Endodermal cell (in vitro differentiated cells): ENCODE measurements at regions not wholly inside any gene's neighbourhood (a gene's known extent, or its start where the extent isn't known, plus 50 kb on each side); places are given as distances from the start of the nearest gene placed in this dataset.
A peak's percentile ranks its signal among the peaks of the same experiment; 100 is the strongest.

ENCODE experiments used
- DNase-seq: peaks from one replicate; pipeline ENCODE4 v3.0.0-alpha.2; 2017
- H3K27ac ChIP-seq: 2 replicates; pipeline ENCODE4 v1.5.1; 2013; ENCODE audit warnings: mild to moderate bottlenecking, low read depth, low read length, moderate library complexity
- H3K27me3 ChIP-seq: 2 replicates; pipeline ENCODE4 v1.6.1; 2013; ENCODE audit warnings: mild to moderate bottlenecking, low read length, moderate library complexity; ENCODE audit not compliant: insufficient read depth, control insufficient read depth, poor library complexity, severe bottlenecking
- H3K36me3 ChIP-seq: 2 replicates; pipeline ENCODE4 v1.7.0; 2013; ENCODE audit warnings: mild to moderate bottlenecking, low read length, moderate library complexity; ENCODE audit not compliant: control insufficient read depth, insufficient read depth
- H3K4me1 ChIP-seq: one replicate; pipeline ENCODE4 v1.7.0; 2013; ENCODE audit warnings: low read length; ENCODE audit not compliant: control insufficient read depth, insufficient read depth
- H3K4me3 ChIP-seq: 2 replicates; pipeline ENCODE4 v1.5.1; 2013; ENCODE audit warnings: mild to moderate bottlenecking, low read length, moderate library complexity
- H3K9ac ChIP-seq: 2 replicates; pipeline ENCODE4 v1.6.1; 2013; ENCODE audit warnings: mild to moderate bottlenecking, low read length, moderate library complexity; ENCODE audit not compliant: poor library complexity, severe bottlenecking; ENCODE audit errors: extremely low read depth
- H3K9me3 ChIP-seq: 2 replicates; pipeline ENCODE4 v1.6.1; 2013; ENCODE audit warnings: mild to moderate bottlenecking, low read length, moderate library complexity; ENCODE audit not compliant: control insufficient read depth
- H3K27ac Mint-ChIP-seq: 2 replicates; pipeline ENCODE4 v1.8.0; 2020; ENCODE audit warnings: mixed read lengths
- H3K27me3 Mint-ChIP-seq: 2 replicates; pipeline ENCODE4 v1.8.0; 2021; ENCODE audit warnings: mild to moderate bottlenecking, mixed read lengths; ENCODE audit not compliant: insufficient read depth
- H3K36me3 Mint-ChIP-seq: 2 replicates; pipeline ENCODE4 v1.8.0; 2020; ENCODE audit warnings: low read depth, mixed read lengths
- H3K4me1 Mint-ChIP-seq: 2 replicates; pipeline ENCODE4 v1.8.0; 2020; ENCODE audit warnings: mixed read lengths
- H3K4me3 Mint-ChIP-seq: 2 replicates; pipeline ENCODE4 v1.8.0; 2020; ENCODE audit warnings: mild to moderate bottlenecking, moderate library complexity, mixed read lengths
- H3K9me3 Mint-ChIP-seq: 2 replicates; pipeline ENCODE4 v1.8.0; 2020; ENCODE audit warnings: mild to moderate bottlenecking, mixed read lengths
- WGBS, 2 experiments: methylation state at CpG; one replicate each; pipeline versions ENCODE4 v1.1.5 to v1.1.7; 2013; ENCODE audit warnings: missing lambda C conversion rate in 2 of 2, mixed read lengths in 1 of 2; ENCODE audit not compliant: insufficient coverage in 1 of 2, insufficient read length in 1 of 2; 5-methylcytosine and 5-hydroxymethylcytosine counted together
- TF ChIP-seq, protein P1 (sequence below): fragments of 200-600 bp; sonication (generic); conservative IDR thresholded peaks from 2 replicates; pipeline ENCODE4 v1.5.0; 2021; ENCODE audit warnings: antibody characterized with exemption, mild to moderate bottlenecking

GRCh38 chr5:121758615-121759014 lies 93.1 kb upstream of the FTMT start:
- peak; percentile 79 for DNase-seq
- no peak overlapping the region for H3K27ac Mint-ChIP-seq
- no peaks in the 10 kb centered on the region for H3K27me3 Mint-ChIP-seq
- Histone ChIP-seq H3K27ac (no peak overlapping the region), H3K9ac (no peak overlapping the region), H3K4me3 (no peak overlapping the region), H3K27me3 (no peaks in the 10 kb centered on the region), H3K9me3 (no peaks in the 10 kb centered on the region), H3K4me1 (peaks cover 2% of the 10 kb centered on the region), H3K36me3 (no peaks in the 10 kb centered on the region)
- TF ChIP-seq, protein P1, sequence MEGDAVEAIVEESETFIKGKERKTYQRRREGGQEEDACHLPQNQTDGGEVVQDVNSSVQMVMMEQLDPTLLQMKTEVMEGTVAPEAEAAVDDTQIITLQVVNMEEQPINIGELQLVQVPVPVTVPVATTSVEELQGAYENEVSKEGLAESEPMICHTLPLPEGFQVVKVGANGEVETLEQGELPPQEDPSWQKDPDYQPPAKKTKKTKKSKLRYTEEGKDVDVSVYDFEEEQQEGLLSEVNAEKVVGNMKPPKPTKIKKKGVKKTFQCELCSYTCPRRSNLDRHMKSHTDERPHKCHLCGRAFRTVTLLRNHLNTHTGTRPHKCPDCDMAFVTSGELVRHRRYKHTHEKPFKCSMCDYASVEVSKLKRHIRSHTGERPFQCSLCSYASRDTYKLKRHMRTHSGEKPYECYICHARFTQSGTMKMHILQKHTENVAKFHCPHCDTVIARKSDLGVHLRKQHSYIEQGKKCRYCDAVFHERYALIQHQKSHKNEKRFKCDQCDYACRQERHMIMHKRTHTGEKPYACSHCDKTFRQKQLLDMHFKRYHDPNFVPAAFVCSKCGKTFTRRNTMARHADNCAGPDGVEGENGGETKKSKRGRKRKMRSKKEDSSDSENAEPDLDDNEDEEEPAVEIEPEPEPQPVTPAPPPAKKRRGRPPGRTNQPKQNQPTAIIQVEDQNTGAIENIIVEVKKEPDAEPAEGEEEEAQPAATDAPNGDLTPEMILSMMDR, result no peak
- H3K9me3 Mint-ChIP-seq, result no peaks in the 10 kb centered on the region
- no peak overlapping the region for H3K4me3 Mint-ChIP-seq
- no peaks in the 10 kb centered on the region for H3K36me3 Mint-ChIP-seq
- peaks cover 14% of the 10 kb centered on the region for H3K4me1 Mint-ChIP-seq
- WGBS, 2 experiments, result 66 to 68% methylated on average over 5 to 6 of the region's 6 CpGs

GRCh38 chr5:121762426-121762825 lies 89.3 kb upstream of the FTMT start:
- DNase-seq, result no peak
- H3K4me1 Mint-ChIP-seq, result peaks cover 18% of the 10 kb centered on the region
- 60 to 100% methylated on average over 1 of the region's 1 CpG for WGBS, 2 experiments
- Histone ChIP-seq H3K27ac (no peak overlapping the region), H3K36me3 (no peaks in the 10 kb centered on the region), H3K4me1 (peaks cover 2% of the 10 kb centered on the region), H3K9ac (no peak overlapping the region), H3K9me3 (no peaks in the 10 kb centered on the region), H3K27me3 (no peaks in the 10 kb centered on the region), H3K4me3 (no peak overlapping the region)
- TF ChIP-seq, protein P1, result no peak
- no peaks in the 10 kb centered on the region for H3K9me3 Mint-ChIP-seq
- no peaks in the 10 kb centered on the region for H3K36me3 Mint-ChIP-seq
- no peaks in the 10 kb centered on the region for H3K27me3 Mint-ChIP-seq
- no peak overlapping the region for H3K4me3 Mint-ChIP-seq
- H3K27ac Mint-ChIP-seq, result no peak overlapping the region

GRCh38 chr5:121763665-121764064 lies 88.0 kb upstream of the FTMT start:
- no peak for DNase-seq
- Histone ChIP-seq H3K9ac (no peak overlapping the region), H3K4me3 (no peak overlapping the region), H3K36me3 (no peaks in the 10 kb centered on the region), H3K4me1 (no peaks in the 10 kb centered on the region), H3K9me3 (no peaks in the 10 kb centered on the region), H3K27me3 (no peaks in the 10 kb centered on the region), H3K27ac (no peak overlapping the region)
- Mint-ChIP-seq H3K4me3 (no peak overlapping the region), H3K27ac (no peak overlapping the region), H3K9me3 (no peaks in the 10 kb centered on the region), H3K36me3 (no peaks in the 10 kb centered on the region), H3K27me3 (no peaks in the 10 kb centered on the region), H3K4me1 (peaks cover 13% of the 10 kb centered on the region)
- TF ChIP-seq, protein P1, result no peak
- 91 to 100% methylated on average over 1 to 2 of the region's 2 CpGs for WGBS, 2 experiments
